ENCODE measurements at regions not wholly inside any gene's neighbourhood (a gene's known extent, or its start where the extent isn't known, plus 50 kb on each side); places are given as distances from the start of the nearest gene placed in this dataset.

GRCh38 chr6:14713008-14713960, 532.6 kb upstream of the JARID2 start:
- peak; percentile 72 for DNase-seq (ENCODE audit: low spot score)

- DNase-seq (ENCODE audit: low spot score), result no peak
These were observed 531.8 kb upstream of the JARID2 start for GRCh38 chr6:14713966-14714631.

- no peak for DNase-seq (ENCODE audit: low spot score)
These were observed 530.8 kb upstream of the JARID2 start for GRCh38 chr6:14715076-14715475.

- no peak for DNase-seq (ENCODE audit: low spot score)
These were observed 529.2 kb upstream of the JARID2 start for GRCh38 chr6:14716499-14717146.

GRCh38 chr6:14717307-14717706, 528.6 kb upstream of the JARID2 start:
- no peak for DNase-seq (ENCODE audit: low spot score)

GRCh38 chr6:14718861-14719260, 527.0 kb upstream of the JARID2 start:
- DNase-seq (ENCODE audit: low spot score), result no peak

- no peak for DNase-seq (ENCODE audit: low spot score)
These were observed 526.6 kb upstream of the JARID2 start for GRCh38 chr6:14719270-14719669.

- no peak for DNase-seq (ENCODE audit: low spot score)
These were observed 525.3 kb upstream of the JARID2 start for GRCh38 chr6:14720411-14721102.

- DNase-seq (ENCODE audit: low spot score), result no peak
These were observed 524.6 kb upstream of the JARID2 start for GRCh38 chr6:14721103-14721758.

GRCh38 chr6:14722001-14722562, 523.8 kb upstream of the JARID2 start:
- DNase-seq (ENCODE audit: low spot score), result no peak

GRCh38 chr6:14722704-14723103, 523.2 kb upstream of the JARID2 start:
- DNase-seq (ENCODE audit: low spot score), result no peak

GRCh38 chr6:14723535-14724086, 522.3 kb upstream of the JARID2 start:
- DNase-seq (ENCODE audit: low spot score), result no peak

- DNase-seq (ENCODE audit: low spot score), result no peak
These were observed 521.3 kb upstream of the JARID2 start for GRCh38 chr6:14724549-14724948.

- DNase-seq (ENCODE audit: low spot score), result no peak
These were observed 518.9 kb upstream of the JARID2 start for GRCh38 chr6:14726816-14727493.

GRCh38 chr6:14727494-14728395, 518.1 kb upstream of the JARID2 start:
- DNase-seq (ENCODE audit: low spot score), result no peak

GRCh38 chr6:14728396-14729024, 517.4 kb upstream of the JARID2 start:
- peak; percentile 25 for DNase-seq (ENCODE audit: low spot score)

GRCh38 chr6:14729129-14729871, 516.6 kb upstream of the JARID2 start:
- no peak for DNase-seq (ENCODE audit: low spot score)

- no peak for DNase-seq (ENCODE audit: low spot score)
These were observed 515.2 kb upstream of the JARID2 start for GRCh38 chr6:14730654-14731053.
